GM19463 (cell line): ENCODE measurements at regions not wholly inside any gene's neighbourhood (a gene's known extent, or its start where the extent isn't known, plus 50 kb on each side); places are given as distances from the start of the nearest gene placed in this dataset.
"Not testable (repeated sequence)": the region's sequence is repeated elsewhere in the genome, so short reads cannot be mapped to it uniquely, and the experiment has no call there.

Experiments
- ATAC-seq: cut with Tn5 transposase; IDR thresholded peaks from one replicate; pipeline ENCODE4 v1.9.1; 2021; ENCODE audit warnings: mild to moderate bottlenecking, moderate library complexity; ENCODE audit not compliant: unreplicated experiment

DNA sequence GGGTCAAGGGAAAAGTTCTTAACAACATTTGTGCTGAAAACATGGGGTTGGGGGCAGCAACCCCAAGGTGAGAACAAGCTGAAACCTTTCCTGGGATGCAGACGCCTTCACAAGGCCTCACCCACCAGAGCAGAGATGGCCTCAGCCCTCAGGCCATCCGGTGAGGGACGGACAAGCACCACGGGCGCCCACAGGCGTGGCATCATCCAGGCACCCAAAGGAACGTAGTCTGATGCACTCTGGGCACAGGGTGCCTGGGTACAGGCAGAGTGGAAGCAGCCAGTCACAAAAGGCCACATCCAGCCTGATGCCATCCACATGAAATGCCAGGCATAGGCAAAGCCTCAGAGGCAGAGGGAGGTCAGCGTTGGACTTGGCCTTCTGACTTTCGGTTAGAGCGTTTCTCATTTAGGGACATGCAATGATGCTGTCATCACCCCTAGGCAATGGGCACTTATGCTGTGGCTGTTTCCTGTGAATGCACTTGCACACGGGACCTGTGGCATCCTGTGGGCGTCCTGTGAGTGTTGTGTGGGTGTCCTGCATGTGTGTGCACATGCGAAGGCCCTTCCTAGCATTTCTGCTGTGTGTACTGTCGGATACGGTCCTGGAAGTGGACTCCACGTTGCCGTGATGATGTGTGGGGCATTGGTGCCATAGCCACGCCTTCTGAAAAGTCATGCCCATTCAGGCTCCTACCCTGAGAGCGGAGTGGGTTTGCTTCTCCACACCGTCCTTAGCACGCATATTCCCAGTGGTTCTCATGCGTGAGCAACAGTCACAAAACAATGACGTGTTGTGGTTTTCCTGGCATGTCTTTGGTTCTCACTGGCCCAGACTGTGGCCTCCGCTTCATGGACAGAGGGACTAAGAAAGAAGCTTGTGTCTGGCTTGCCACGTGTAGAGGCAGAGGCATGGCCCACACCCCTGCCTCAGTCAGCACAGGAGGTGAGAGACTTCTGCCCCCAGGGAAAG, 52.7 kb upstream of the ZNF469 start:
- ATAC-seq, result no peak

- no peak for ATAC-seq
These were observed 51.5 kb upstream of the ZNF469 start for GRCh38 chr16:88330971-88331890.

DNA sequence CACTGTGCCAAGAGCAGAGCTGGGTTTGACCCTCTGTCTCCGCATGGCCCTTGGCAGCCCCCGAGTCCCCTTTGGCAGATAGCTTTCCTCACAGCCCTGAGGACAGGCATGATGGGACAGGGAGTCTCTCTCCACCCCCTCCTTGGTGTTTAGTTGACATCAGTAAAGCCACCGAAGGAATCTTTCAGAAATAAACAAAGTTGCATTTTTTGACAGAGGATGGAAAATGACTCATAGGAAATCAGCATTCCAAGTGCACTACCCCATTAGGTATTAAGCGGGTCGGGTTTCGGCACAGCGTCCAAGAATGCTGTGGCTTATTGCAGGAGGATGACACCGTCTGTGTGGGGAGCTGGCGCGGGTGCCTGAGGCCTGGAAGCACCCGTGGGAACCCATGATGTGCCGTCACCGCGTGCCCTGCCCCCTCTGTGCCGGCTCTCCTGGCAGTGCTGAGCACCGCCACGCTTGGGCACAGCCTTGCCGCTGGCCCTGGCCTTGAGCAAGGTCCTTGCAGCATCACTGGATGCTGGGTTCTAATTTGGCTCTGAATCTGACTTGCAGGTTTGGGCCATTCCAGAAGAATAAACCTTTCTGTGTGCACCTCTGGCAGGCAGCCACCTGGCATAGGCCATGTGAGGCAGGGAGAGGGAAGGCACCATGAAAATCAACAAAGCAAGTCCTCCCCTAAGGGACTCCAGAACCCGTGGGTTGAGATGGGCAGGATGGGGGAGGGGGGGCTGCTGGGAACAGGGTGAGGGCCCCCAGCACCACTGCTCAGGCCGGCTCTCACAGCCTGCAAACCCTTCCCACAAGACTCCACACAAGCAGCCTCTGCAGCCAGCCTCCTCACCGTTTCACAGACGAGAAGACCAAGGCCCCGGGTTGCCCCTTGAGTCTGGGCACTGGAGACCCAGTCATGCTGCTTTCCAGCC, 50.5 kb upstream of the ZNF469 start:
- ATAC-seq, result no peak

- not testable (repeated sequence) for ATAC-seq
These were observed 49.6 kb upstream of the ZNF469 start for GRCh38 chr16:88332921-88333825.
